Activated naive CD8-positive, alpha-beta T cell treated with anti-CD3 and anti-CD28 coated beads, Interleukin-2, amount 10 ng/mL, durations not matched to agents 7 days and 5 days (primary cell): ENCODE measurements at regions not wholly inside any gene's neighbourhood (a gene's known extent, or its start where the extent isn't known, plus 50 kb on each side); places are given as distances from the start of the nearest gene placed in this dataset.

Experiments used
- ATAC-seq: fragments of 150-1000 bp; cut with Tn5 transposase; one replicate; pipeline ENCODE4 v1.10.0; 2021; ENCODE audit warnings: low read depth, moderate library complexity
- POLR2A ChIA-PET: fragments of 350-600 bp; sonication (Branson Sonifier 250); formaldehyde crosslinking; loops from one replicate; lab custom pipeline; 2021; ENCODE audit warnings: antibody characterized with exemption; lab: Charles Lee
- DNase-seq: peaks from one replicate; pipeline ENCODE4 v3.0.0; 2021
- H3K27ac Mint-ChIP-seq: one replicate; pipeline ENCODE4 v1.8.0; 2022; ENCODE audit warnings: mild to moderate bottlenecking, mixed read lengths
- H3K27me3 Mint-ChIP-seq: one replicate; pipeline ENCODE4 v1.8.0; 2022; ENCODE audit warnings: mild to moderate bottlenecking, moderate library complexity, mixed read lengths
- H3K36me3 Mint-ChIP-seq: one replicate; pipeline ENCODE4 v1.8.0; 2021; ENCODE audit warnings: mild to moderate bottlenecking, mixed read lengths
- H3K4me1 Mint-ChIP-seq: one replicate; pipeline ENCODE4 v1.8.0; 2021; ENCODE audit warnings: mixed read lengths
- H3K4me3 Mint-ChIP-seq: one replicate; pipeline ENCODE4 v1.8.0; 2022; ENCODE audit warnings: mild to moderate bottlenecking, moderate library complexity, mixed read lengths
- H3K9me3 Mint-ChIP-seq: one replicate; pipeline ENCODE4 v1.8.0; 2021; ENCODE audit warnings: mixed read lengths

DNA sequence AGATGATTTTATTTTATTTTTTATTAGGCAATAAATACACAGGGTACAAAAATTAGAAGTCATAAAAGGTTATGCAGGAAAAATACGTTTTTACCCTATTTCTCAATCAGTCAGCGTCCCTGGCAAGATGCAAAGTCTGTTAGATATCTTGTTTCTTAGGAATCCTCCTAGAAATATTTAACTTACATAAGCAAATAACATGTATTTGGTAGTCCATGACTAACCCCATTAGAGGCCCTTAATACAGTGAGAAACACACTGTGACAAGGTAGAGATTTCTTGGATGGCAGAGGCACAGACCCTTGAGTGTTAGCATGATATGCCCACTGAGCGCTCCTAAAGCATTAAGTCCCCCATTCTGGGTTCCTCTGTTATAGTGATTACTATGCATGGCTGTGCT lies 121.2 kb upstream of the ADAMTSL1 start:
- Mint-ChIP-seq H3K27ac (no peak overlapping the region), H3K36me3 (no peaks in the 10 kb centered on the region), H3K4me3 (no peak overlapping the region), H3K9me3 (no peaks in the 10 kb centered on the region), H3K4me1 (no peaks in the 10 kb centered on the region), H3K27me3 (peaks cover 3% of the 10 kb centered on the region)
- ATAC-seq (no peak), DNase-seq (no peak)
- POLR2A ChIA-PET: no interaction called here

DNA sequence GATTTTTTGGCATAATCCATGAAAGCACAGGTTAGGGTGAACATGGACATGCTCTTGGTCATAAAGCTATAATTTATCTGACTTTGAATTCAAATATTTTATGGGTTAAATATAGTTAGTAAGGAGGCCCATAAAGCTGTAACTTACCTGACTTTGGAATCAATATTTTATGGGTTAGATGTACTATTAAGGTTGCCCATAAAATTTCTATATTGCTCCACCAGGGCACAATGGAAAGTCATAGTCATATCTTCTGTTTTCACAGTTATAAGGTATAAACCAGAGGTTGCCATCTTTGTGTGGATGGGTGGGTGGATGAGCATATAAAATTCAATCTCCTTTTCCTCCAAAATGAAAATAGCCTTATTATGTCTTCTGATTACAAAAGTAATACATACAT lies 120.5 kb upstream of the ADAMTSL1 start:
- H3K4me1 Mint-ChIP-seq: no peaks in the 10 kb centered on the region
- DNase-seq (no peak), ATAC-seq (no peak)
- peaks cover 3% of the 10 kb centered on the region for H3K27me3 Mint-ChIP-seq
- no peak overlapping the region for H3K27ac Mint-ChIP-seq
- no peak overlapping the region for H3K4me3 Mint-ChIP-seq
- H3K36me3 Mint-ChIP-seq: no peaks in the 10 kb centered on the region
- H3K9me3 Mint-ChIP-seq: no peaks in the 10 kb centered on the region
- POLR2A ChIA-PET: no interaction called here

- H3K36me3 Mint-ChIP-seq: no peaks in the 10 kb centered on the region
- H3K9me3 Mint-ChIP-seq: no peaks in the 10 kb centered on the region
- H3K27ac Mint-ChIP-seq: no peak overlapping the region
- POLR2A ChIA-PET: no interaction called here
- no peak overlapping the region for H3K4me3 Mint-ChIP-seq
- no peaks in the 10 kb centered on the region for H3K27me3 Mint-ChIP-seq
- no peaks in the 10 kb centered on the region for H3K4me1 Mint-ChIP-seq
- ATAC-seq (no peak), DNase-seq (no peak)
These were observed 116.6 kb upstream of the ADAMTSL1 start for GRCh38 chr9:18357321-18357720.

- no peak for ATAC-seq
These were observed 115.6 kb upstream of the ADAMTSL1 start for GRCh38 chr9:18358325-18358724.

GRCh38 chr9:18359335-18359734 lies 114.6 kb upstream of the ADAMTSL1 start:
- Mint-ChIP-seq H3K9me3 (no peaks in the 10 kb centered on the region), H3K4me3 (no peak overlapping the region), H3K27me3 (no peaks in the 10 kb centered on the region), H3K27ac (no peak overlapping the region), H3K4me1 (no peaks in the 10 kb centered on the region), H3K36me3 (no peaks in the 10 kb centered on the region)
- ATAC-seq (no peak), DNase-seq (no peak)
- POLR2A ChIA-PET: no interaction called here

More at GRCh38 chr9:18358325-18358724, 115.6 kb upstream of the ADAMTSL1 start:
- Mint-ChIP-seq H3K4me1 (no peaks in the 10 kb centered on the region), H3K9me3 (no peaks in the 10 kb centered on the region), H3K27ac (no peak overlapping the region), H3K27me3 (no peaks in the 10 kb centered on the region), H3K36me3 (no peaks in the 10 kb centered on the region), H3K4me3 (no peak overlapping the region)
- DNase-seq: no peak
- POLR2A ChIA-PET: no interaction called here

GRCh38 chr9:18360005-18360404 lies 113.9 kb upstream of the ADAMTSL1 start:
- H3K9me3 Mint-ChIP-seq: no peaks in the 10 kb centered on the region
- H3K27me3 Mint-ChIP-seq: no peaks in the 10 kb centered on the region
- ATAC-seq (no peak), DNase-seq (no peak)
- H3K4me3 Mint-ChIP-seq: no peak overlapping the region
- H3K36me3 Mint-ChIP-seq: no peaks in the 10 kb centered on the region
- no peaks in the 10 kb centered on the region for H3K4me1 Mint-ChIP-seq
- H3K27ac Mint-ChIP-seq: no peak overlapping the region
- POLR2A ChIA-PET: no interaction called here

GRCh38 chr9:18361646-18362045 lies 112.3 kb upstream of the ADAMTSL1 start:
- H3K4me1 Mint-ChIP-seq: no peaks in the 10 kb centered on the region

DNA sequence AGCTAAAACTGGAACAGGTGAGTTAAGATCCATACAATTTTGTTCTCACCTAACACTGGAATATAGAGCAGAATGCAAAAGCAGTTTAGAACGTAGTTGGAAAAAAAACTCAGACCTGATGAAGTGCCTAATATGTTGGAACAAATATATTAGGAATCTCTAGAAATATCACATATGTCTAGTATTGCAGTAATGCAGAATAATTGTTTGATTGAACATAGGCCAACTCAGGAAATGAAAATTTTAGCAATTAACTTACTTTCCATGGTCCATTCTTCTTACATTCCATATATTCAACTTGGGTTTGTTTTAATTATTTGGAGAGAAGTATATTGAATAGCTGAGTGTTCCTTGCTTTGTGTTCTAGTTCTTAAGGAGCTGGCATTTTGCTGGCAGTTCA lies 111.8 kb upstream of the ADAMTSL1 start:
- Mint-ChIP-seq H3K4me1 (no peaks in the 10 kb centered on the region), H3K36me3 (no peaks in the 10 kb centered on the region), H3K9me3 (no peaks in the 10 kb centered on the region), H3K27ac (no peak overlapping the region), H3K4me3 (no peak overlapping the region), H3K27me3 (no peaks in the 10 kb centered on the region)
- DNase-seq (no peak), ATAC-seq (no peak)
- POLR2A ChIA-PET: no interaction called here

More at GRCh38 chr9:18361646-18362045, 112.3 kb upstream of the ADAMTSL1 start:
- H3K36me3 Mint-ChIP-seq: no peaks in the 10 kb centered on the region
- POLR2A ChIA-PET: no interaction called here
- H3K27ac Mint-ChIP-seq: no peak overlapping the region
- no peak overlapping the region for H3K4me3 Mint-ChIP-seq
- no peaks in the 10 kb centered on the region for H3K9me3 Mint-ChIP-seq
- DNase-seq: no peak
- no peak for ATAC-seq
- no peaks in the 10 kb centered on the region for H3K27me3 Mint-ChIP-seq

DNA sequence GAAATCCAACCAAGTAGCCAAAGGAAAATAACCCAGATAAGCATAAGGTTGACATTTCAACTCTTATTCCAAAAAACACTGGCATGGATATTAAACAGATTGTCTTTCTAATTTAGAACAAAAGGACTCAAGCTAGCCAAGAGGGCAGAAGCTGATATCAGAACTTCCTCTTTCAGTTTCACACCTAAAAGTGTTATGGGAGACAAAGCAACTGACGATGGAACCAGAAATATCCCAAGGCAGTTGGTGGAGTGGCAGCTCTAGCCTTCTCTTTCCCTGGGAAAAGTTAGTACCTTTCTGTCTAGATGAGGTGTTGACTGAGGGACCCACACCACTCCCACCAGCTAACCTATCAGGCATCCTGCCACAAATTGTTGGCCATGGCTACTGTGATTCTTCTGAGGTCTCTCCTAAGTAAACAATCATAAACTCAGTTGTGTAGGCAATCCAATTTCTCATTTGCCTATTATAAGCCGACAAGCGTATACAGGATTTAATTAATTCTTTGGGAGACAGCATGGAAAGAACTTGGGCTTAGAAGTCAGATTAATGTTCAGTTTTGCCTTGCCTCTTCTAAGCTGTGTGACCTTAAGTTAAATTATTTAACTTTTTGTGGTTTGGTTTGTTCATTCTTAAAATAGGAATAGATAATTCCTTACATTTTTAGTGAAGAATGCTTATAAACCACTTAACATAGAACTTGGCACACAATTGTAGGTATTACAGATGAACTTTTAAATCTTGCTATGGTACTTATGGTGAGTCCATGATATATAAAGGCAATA lies 110.9 kb upstream of the ADAMTSL1 start:
- POLR2A ChIA-PET: no interaction called here
- no peak overlapping the region for H3K27ac Mint-ChIP-seq

DNA sequence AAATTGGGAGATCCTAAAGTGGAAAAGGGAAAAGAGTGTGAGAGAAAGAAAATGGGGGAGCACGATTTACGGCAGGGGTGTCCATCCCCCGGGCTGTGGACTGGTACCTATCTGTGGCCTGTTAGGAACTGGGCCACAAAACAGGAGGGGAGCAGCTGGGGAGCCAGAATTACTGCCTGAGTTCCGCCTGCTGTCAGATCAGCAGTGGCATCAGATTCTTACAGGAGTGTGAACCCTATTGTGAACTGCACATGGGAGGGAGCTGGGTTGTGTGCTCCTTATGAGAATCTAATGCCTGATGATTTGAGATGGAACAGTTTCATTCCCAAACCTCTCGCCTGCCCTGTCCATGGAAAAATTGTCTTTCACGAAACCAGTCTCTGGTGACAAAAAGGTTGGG lies 108.3 kb upstream of the ADAMTSL1 start:
- no peak for DNase-seq
- H3K27me3 Mint-ChIP-seq: no peaks in the 10 kb centered on the region
- POLR2A ChIA-PET: no interaction called here

More for the DNA sequence above, 110.9 kb upstream of the ADAMTSL1 start:
- no peak overlapping the region for H3K4me3 Mint-ChIP-seq
- no peaks in the 10 kb centered on the region for H3K27me3 Mint-ChIP-seq
- H3K9me3 Mint-ChIP-seq: no peaks in the 10 kb centered on the region
- H3K36me3 Mint-ChIP-seq: no peaks in the 10 kb centered on the region
- ATAC-seq: no peak
- DNase-seq: no peak
- no peaks in the 10 kb centered on the region for H3K4me1 Mint-ChIP-seq

DNA sequence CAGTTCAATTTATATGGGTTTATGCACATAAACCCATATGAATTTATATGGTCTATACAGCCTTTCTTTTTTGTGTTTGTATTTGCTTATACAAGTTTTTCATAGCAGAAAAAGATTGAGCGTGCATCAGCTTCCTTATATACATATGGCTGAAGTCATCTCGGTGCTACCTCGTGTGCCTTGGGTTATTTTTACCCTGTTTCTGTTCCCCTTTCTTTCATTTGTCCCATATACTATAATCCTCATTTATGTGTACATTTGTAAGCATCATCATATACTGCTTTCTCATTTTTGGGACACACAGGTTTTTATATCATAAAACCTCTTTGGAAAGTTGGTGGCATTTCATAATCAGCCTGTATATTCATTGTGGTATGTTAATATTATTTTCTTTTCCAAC lies 107.8 kb upstream of the ADAMTSL1 start:
- Mint-ChIP-seq H3K4me1 (no peaks in the 10 kb centered on the region), H3K4me3 (no peak overlapping the region), H3K27ac (no peak overlapping the region), H3K9me3 (no peaks in the 10 kb centered on the region), H3K27me3 (no peaks in the 10 kb centered on the region), H3K36me3 (no peaks in the 10 kb centered on the region)
- ATAC-seq: no peak
- POLR2A ChIA-PET: no interaction called here
- no peak for DNase-seq

More for the DNA sequence above, 108.3 kb upstream of the ADAMTSL1 start:
- Mint-ChIP-seq H3K36me3 (no peaks in the 10 kb centered on the region), H3K27ac (no peak overlapping the region), H3K4me3 (no peak overlapping the region), H3K9me3 (no peaks in the 10 kb centered on the region), H3K4me1 (no peaks in the 10 kb centered on the region)
- no peak for ATAC-seq

DNA sequence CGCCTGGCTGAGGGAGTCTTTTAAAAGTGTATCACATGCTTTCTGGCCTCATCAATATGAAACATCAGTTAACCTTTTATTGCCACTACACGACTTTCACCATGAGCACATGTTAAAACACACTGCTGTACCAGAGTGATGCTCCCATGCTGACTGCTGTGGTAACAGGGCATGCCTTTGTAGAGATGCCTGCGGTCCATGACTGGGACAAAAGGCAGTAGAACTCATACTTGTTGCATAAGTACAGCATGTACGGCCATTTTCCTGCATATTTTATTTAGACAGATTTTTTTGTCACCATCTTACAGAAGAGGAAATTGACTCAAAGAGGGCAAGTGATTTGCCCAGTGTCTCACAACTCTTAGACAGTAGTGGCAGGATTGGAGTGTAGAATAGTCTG lies 105.7 kb upstream of the ADAMTSL1 start:
- H3K4me3 Mint-ChIP-seq: no peak overlapping the region
- no peaks in the 10 kb centered on the region for H3K36me3 Mint-ChIP-seq
- no peak for ATAC-seq
- no peak overlapping the region for H3K27ac Mint-ChIP-seq
- H3K4me1 Mint-ChIP-seq: no peaks in the 10 kb centered on the region
- POLR2A ChIA-PET: no interaction called here
- no peak for DNase-seq
- H3K27me3 Mint-ChIP-seq: no peaks in the 10 kb centered on the region
- no peaks in the 10 kb centered on the region for H3K9me3 Mint-ChIP-seq

GRCh38 chr9:18371141-18371540 lies 102.8 kb upstream of the ADAMTSL1 start:
- DNase-seq (no peak), ATAC-seq (no peak)
- H3K9me3 Mint-ChIP-seq: peaks cover under 1% of the 10 kb centered on the region
- H3K4me3 Mint-ChIP-seq: no peak overlapping the region
- H3K27me3 Mint-ChIP-seq: no peaks in the 10 kb centered on the region
- POLR2A ChIA-PET: no interaction called here
- no peaks in the 10 kb centered on the region for H3K4me1 Mint-ChIP-seq
- no peaks in the 10 kb centered on the region for H3K36me3 Mint-ChIP-seq
- no peak overlapping the region for H3K27ac Mint-ChIP-seq

GRCh38 chr9:18371621-18372020 lies 102.3 kb upstream of the ADAMTSL1 start:
- Mint-ChIP-seq H3K36me3 (no peaks in the 10 kb centered on the region), H3K4me1 (no peaks in the 10 kb centered on the region), H3K27me3 (no peaks in the 10 kb centered on the region), H3K9me3 (peaks cover 2% of the 10 kb centered on the region), H3K27ac (no peak overlapping the region), H3K4me3 (no peak overlapping the region)
- ATAC-seq (no peak), DNase-seq (no peak)
- POLR2A ChIA-PET: no interaction called here
